GM18502 (cell line): ENCODE measurements at regions not wholly inside any gene's neighbourhood (a gene's known extent, or its start where the extent isn't known, plus 50 kb on each side); places are given as distances from the start of the nearest gene placed in this dataset.

ENCODE experiments used
- ATAC-seq: cut with Tn5 transposase; IDR thresholded peaks from one replicate; pipeline ENCODE4 v1.9.1; 2021; ENCODE audit warnings: mild to moderate bottlenecking; ENCODE audit not compliant: unreplicated experiment, poor library complexity

- peak; percentile 46 for ATAC-seq
These were observed 315.7 kb upstream of the USP25 start for GRCh38 chr21:15414057-15414456.

GRCh38 chr21:15415541-15416261 lies 314.1 kb upstream of the USP25 start:
- no peak for ATAC-seq

- no peak for ATAC-seq
These were observed 308.3 kb upstream of the USP25 start for GRCh38 chr21:15421441-15421881.

GRCh38 chr21:15421947-15422346 lies 307.8 kb upstream of the USP25 start:
- ATAC-seq: no peak

- ATAC-seq: no peak
These were observed 307.0 kb upstream of the USP25 start for GRCh38 chr21:15422783-15423182.

- no peak for ATAC-seq
These were observed 305.9 kb upstream of the USP25 start for GRCh38 chr21:15423676-15424445.

GRCh38 chr21:15425049-15425448 lies 304.7 kb upstream of the USP25 start:
- ATAC-seq: no peak

GRCh38 chr21:15430023-15430422 lies 299.8 kb upstream of the USP25 start:
- ATAC-seq: no peak

GRCh38 chr21:15430577-15430976 lies 299.2 kb upstream of the USP25 start:
- ATAC-seq: no peak

- ATAC-seq: no peak
These were observed 298.7 kb upstream of the USP25 start for GRCh38 chr21:15431053-15431452.

GRCh38 chr21:15433091-15433490 lies 296.7 kb upstream of the USP25 start:
- ATAC-seq: no peak

- no peak for ATAC-seq
These were observed 295.4 kb upstream of the USP25 start for GRCh38 chr21:15434163-15434905.

GRCh38 chr21:15436031-15436430 lies 293.8 kb upstream of the USP25 start:
- ATAC-seq: no peak

- peak; percentile 97 for ATAC-seq
These were observed 291.9 kb upstream of the USP25 start for GRCh38 chr21:15437883-15438282.

GRCh38 chr21:15439726-15440125 lies 290.1 kb upstream of the USP25 start:
- ATAC-seq: no peak

GRCh38 chr21:15441060-15441493 lies 288.7 kb upstream of the USP25 start:
- ATAC-seq: no peak

GRCh38 chr21:15441992-15442391 lies 287.8 kb upstream of the USP25 start:
- ATAC-seq: no peak

GRCh38 chr21:15442743-15443469 lies 286.9 kb upstream of the USP25 start:
- no peak for ATAC-seq

- ATAC-seq: no peak
These were observed 286.1 kb upstream of the USP25 start for GRCh38 chr21:15443740-15444117.
